Mesenchymal stem cell (in vitro differentiated cells and primary cell): ENCODE measurements at regions not wholly inside any gene's neighbourhood (a gene's known extent, or its start where the extent isn't known, plus 50 kb on each side); places are given as distances from the start of the nearest gene placed in this dataset.
A peak's percentile ranks its signal among the peaks of the same experiment; 100 is the strongest.

Experiments used
- DNase-seq: peaks from one replicate; pipeline ENCODE4 v3.0.0-alpha.2; 2013
- H2AFZ ChIP-seq: one replicate; pipeline ENCODE4 v1.6.1; 2013; ENCODE audit warnings: low read depth, mild to moderate bottlenecking, control low read depth, inconsistent platforms, low read length, moderate library complexity
- H2AK5ac ChIP-seq: 2 replicates; pipeline ENCODE4 v1.6.1; 2013; ENCODE audit warnings: low read length, moderate library complexity, mild to moderate bottlenecking, inconsistent platforms; ENCODE audit not compliant: severe bottlenecking
- H2BK120ac ChIP-seq: one replicate; pipeline ENCODE4 v1.6.1; 2013; ENCODE audit warnings: low read depth, mild to moderate bottlenecking, inconsistent platforms, low read length, moderate library complexity
- H2BK12ac ChIP-seq, 2 experiments: one replicate each; pipeline ENCODE4 v1.6.1; 2013; ENCODE audit warnings: inconsistent platforms in 2 of 2, low read length in 2 of 2, mild to moderate bottlenecking in 2 of 2, moderate library complexity in 2 of 2, control low read depth in 1 of 2
- H2BK15ac ChIP-seq: one replicate; pipeline ENCODE4 v1.6.1; 2013; ENCODE audit warnings: mild to moderate bottlenecking, low read depth, inconsistent platforms; ENCODE audit not compliant: poor library complexity, severe bottlenecking
- H2BK5ac ChIP-seq: 2 replicates; pipeline ENCODE4 v1.6.1; 2013; ENCODE audit warnings: low read depth, mild to moderate bottlenecking, low read length, control low read depth, inconsistent platforms; ENCODE audit not compliant: poor library complexity, severe bottlenecking
- H3K14ac ChIP-seq, 2 experiments: one replicate each; pipeline ENCODE4 v1.6.1; 2013; ENCODE audit warnings: inconsistent platforms in 2 of 2, low read length in 2 of 2, control low read depth in 1 of 2, mild to moderate bottlenecking in 1 of 2, moderate library complexity in 1 of 2
- H3K18ac ChIP-seq, 2 experiments: one replicate each; pipeline ENCODE4 v1.6.1; 2013; ENCODE audit warnings: inconsistent platforms in 2 of 2, low read length in 2 of 2, control low read depth in 1 of 2, low read depth in 1 of 2, mild to moderate bottlenecking in 1 of 2
- H3K23ac ChIP-seq, 2 experiments: one replicate each; pipeline ENCODE4 v1.6.1; 2013; ENCODE audit warnings: inconsistent platforms in 2 of 2, low read length in 2 of 2, mild to moderate bottlenecking in 2 of 2, moderate library complexity in 2 of 2, control low read depth in 1 of 2
- H3K27ac ChIP-seq: 2 replicates; pipeline ENCODE4 v1.5.1; 2013; ENCODE audit warnings: mild to moderate bottlenecking, moderate library complexity, low read length, control low read depth, inconsistent platforms; ENCODE audit not compliant: poor library complexity, severe bottlenecking
- H3K27me3 ChIP-seq, 2 experiments: 2 replicates each; pipeline versions ENCODE4 v1.6.1 to v1.7.0; 2013; ENCODE audit warnings: low read length in 2 of 2, mild to moderate bottlenecking in 2 of 2, moderate library complexity in 2 of 2, control low read depth in 1 of 2, inconsistent platforms in 1 of 2; ENCODE audit not compliant: control insufficient read depth in 1 of 2, insufficient read depth in 1 of 2
- H3K36me3 ChIP-seq, 2 experiments: 2 replicates each; pipeline versions ENCODE4 v1.6.1 to v1.7.0; 2013; ENCODE audit warnings: low read length in 2 of 2, control low read depth in 1 of 2, inconsistent platforms in 1 of 2, low read depth in 1 of 2, mild to moderate bottlenecking in 1 of 2; ENCODE audit not compliant: insufficient read depth in 2 of 2, control insufficient read depth in 1 of 2
- H3K4ac ChIP-seq, 2 experiments: one replicate each; pipeline ENCODE4 v1.6.1; 2013; ENCODE audit warnings: inconsistent platforms in 2 of 2, low read length in 2 of 2, mild to moderate bottlenecking in 2 of 2, moderate library complexity in 2 of 2, control low read depth in 1 of 2, low read depth in 1 of 2
- H3K4me1 ChIP-seq: 2 replicates; pipeline ENCODE4 v1.6.1; 2013; ENCODE audit warnings: low read depth, low read length, control low read depth; ENCODE audit not compliant: control insufficient read depth, insufficient read depth
- H3K4me2 ChIP-seq: 2 replicates; pipeline ENCODE4 v1.6.1; 2013; ENCODE audit warnings: low read length, mild to moderate bottlenecking, inconsistent platforms; ENCODE audit not compliant: poor library complexity, severe bottlenecking
- H3K4me3 ChIP-seq, 2 experiments: 2 replicates each; pipeline versions ENCODE4 v1.5.1 to v1.7.0; 2013; ENCODE audit warnings: low read length in 2 of 2, mild to moderate bottlenecking in 2 of 2, control low read depth in 1 of 2, low read depth in 1 of 2; ENCODE audit not compliant: insufficient read depth in 1 of 2
- H3K79me1 ChIP-seq: replicated peaks from 2 replicates; pipeline ENCODE4 v1.6.1; 2013; ENCODE audit warnings: mild to moderate bottlenecking, control low read depth, low read length, inconsistent platforms; ENCODE audit not compliant: poor library complexity, severe bottlenecking
- H3K9ac ChIP-seq: 2 replicates; pipeline ENCODE4 v1.7.0; 2013; ENCODE audit warnings: mild to moderate bottlenecking, low read length, moderate library complexity
- H3K9me3 ChIP-seq: 2 replicates; pipeline ENCODE4 v1.7.0; 2013; ENCODE audit warnings: mild to moderate bottlenecking, low read length; ENCODE audit not compliant: control insufficient read depth
- H4K8ac ChIP-seq: one replicate; pipeline ENCODE4 v1.6.1; 2013; ENCODE audit warnings: inconsistent platforms, mild to moderate bottlenecking, low read length, moderate library complexity
- H4K91ac ChIP-seq: one replicate; pipeline ENCODE4 v1.6.1; 2013; ENCODE audit warnings: mild to moderate bottlenecking, low read length, inconsistent platforms
- WGBS: methylation state at CpG from one replicate; pipeline ENCODE4 v1.1.7; 2013; ENCODE audit warnings: mixed read lengths; 5-methylcytosine and 5-hydroxymethylcytosine counted together

DNA sequence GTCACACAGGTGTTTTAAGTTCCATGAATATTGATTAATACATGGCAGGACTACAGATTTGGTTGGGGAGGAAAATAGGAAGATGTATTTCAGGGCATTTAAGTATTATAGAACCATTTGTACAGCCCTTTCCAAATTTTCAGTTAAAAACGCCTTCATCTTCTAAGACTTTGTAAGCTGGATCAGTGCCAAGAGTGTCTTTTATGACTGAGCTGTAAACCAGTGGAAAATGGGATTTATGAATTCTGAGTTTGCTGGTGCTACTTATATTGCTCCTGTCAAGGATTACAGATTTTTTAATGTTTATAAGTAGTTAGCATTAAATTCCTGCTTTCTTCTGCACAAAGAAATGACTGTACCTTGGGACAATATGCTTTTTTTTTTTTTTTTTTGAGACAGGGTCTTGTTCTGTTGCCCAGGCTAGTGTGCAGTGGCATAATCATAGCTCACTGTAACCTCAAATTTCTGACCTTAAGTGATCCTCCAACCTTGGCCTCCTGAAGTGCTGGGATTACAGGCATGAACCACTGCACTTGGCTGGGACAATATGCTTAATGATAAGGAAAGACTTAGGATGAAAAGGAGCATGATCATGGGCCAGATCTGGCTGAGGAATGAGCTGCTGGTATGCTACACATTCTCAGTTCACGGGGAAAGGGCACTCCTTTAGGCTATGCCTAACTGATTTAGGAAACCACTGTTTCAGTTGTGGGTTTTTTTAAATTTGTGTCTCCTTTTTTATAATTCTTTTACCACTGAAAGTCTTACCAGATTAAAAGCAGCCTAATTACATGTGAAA lies 113.6 kb upstream of the MTNR1B start:
- Histone ChIP-seq H3K14ac (no peak overlapping the region), H2BK12ac (no peak overlapping the region), H3K27me3 (peaks cover 0 to 7% of the 10 kb centered on the region in 2 experiments), H3K18ac (no peak overlapping the region), H3K79me1 (no peaks in the 10 kb centered on the region), H3K9ac (no peak overlapping the region), H3K23ac (no peak overlapping the region), H3K4me1 (peaks cover 5% of the 10 kb centered on the region), H3K4ac (no peak overlapping the region), H2AK5ac (no peak overlapping the region), H3K4me3 (no peak overlapping the region), H3K4me2 (no peak overlapping the region), H3K9me3 (no peaks in the 10 kb centered on the region), H4K91ac (no peak overlapping the region), H3K36me3 (peaks cover 0 to 2% of the 10 kb centered on the region in 2 experiments), H4K8ac (no peak overlapping the region), H2AFZ (no peak overlapping the region), H2BK15ac (no peak overlapping the region), H3K27ac (no peak overlapping the region), H2BK120ac (no peak overlapping the region), H2BK5ac (no peak overlapping the region)
- no peak for DNase-seq
- WGBS, result 73% methylated on average over 2 of the region's 2 CpGs

DNA sequence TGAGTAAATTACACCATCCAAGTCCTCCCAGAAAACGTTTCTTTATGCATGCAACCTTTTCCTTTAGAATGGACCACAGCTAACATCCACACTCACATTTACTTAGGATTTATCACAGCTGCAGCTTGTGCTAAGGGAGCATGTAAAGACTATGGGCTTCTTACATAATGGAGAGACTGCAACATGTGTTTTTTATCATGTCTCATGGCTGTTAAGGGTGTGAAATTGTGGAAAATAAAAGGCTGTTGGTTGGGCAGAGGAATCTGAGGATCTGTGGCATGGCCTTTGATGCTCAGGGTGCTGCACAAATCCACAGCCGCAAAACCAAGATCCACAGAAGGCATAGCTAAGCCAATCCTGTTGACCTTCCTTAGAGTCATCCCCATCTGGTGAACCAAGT lies 112.0 kb upstream of the MTNR1B start:
- peaks cover 5% of the 10 kb centered on the region for H3K4me1 ChIP-seq
- H2BK5ac ChIP-seq, result no peak overlapping the region
- no peak overlapping the region for H3K18ac ChIP-seq
- no peak overlapping the region for H2BK12ac ChIP-seq
- no peaks in the 10 kb centered on the region for H3K79me1 ChIP-seq
- H3K27me3 ChIP-seq, result peaks cover 0 to 13% of the 10 kb centered on the region in 2 experiments
- 100% methylated on average over 1 of the region's 2 CpGs for WGBS
- peaks cover 0 to 2% of the 10 kb centered on the region in 2 experiments for H3K36me3 ChIP-seq
- no peak overlapping the region for H2AK5ac ChIP-seq
- no peak overlapping the region for H2BK15ac ChIP-seq
- no peak for DNase-seq
- no peak overlapping the region for H4K8ac ChIP-seq
- H3K4ac ChIP-seq, result no peak overlapping the region
- H3K4me2 ChIP-seq, result no peak overlapping the region
- H3K9me3 ChIP-seq, result no peaks in the 10 kb centered on the region
- H2BK120ac ChIP-seq, result no peak overlapping the region
- no peak overlapping the region for H2AFZ ChIP-seq
- H3K9ac ChIP-seq, result no peak overlapping the region
- H3K14ac ChIP-seq, result no peak overlapping the region
- H3K4me3 ChIP-seq, result no peak overlapping the region
- no peak overlapping the region for H3K27ac ChIP-seq
- H3K23ac ChIP-seq, result no peak overlapping the region
- H4K91ac ChIP-seq, result no peak overlapping the region

- no peak for DNase-seq
Observed at GRCh38 chr11:92859156-92859690, 110.2 kb upstream of the MTNR1B start.

DNA sequence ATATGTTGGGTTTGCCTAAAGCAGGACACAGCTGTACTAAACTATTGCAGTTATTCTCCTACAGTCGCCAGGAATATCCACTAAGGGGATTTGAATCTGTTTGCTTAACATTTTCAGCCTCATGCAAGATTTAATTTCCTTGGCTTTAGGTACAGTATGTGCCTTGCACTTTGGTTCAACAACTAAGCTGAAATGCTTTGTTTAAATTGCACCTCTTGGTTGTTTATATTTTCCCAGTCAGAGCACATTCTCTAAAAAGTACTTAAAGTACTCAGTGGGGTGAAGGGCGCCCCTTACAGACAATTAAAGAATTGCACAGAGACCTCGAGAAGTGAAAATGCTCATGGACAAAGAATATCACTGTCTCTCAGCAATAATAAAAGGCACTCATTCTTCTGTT lies 107.8 kb upstream of the MTNR1B start:
- H3K14ac ChIP-seq, result no peak overlapping the region
- H3K79me1 ChIP-seq, result no peaks in the 10 kb centered on the region
- no peak overlapping the region for H3K23ac ChIP-seq
- no peak overlapping the region for H3K9ac ChIP-seq
- no peak overlapping the region for H2AFZ ChIP-seq
- no peaks in the 10 kb centered on the region for H3K9me3 ChIP-seq
- H3K4me2 ChIP-seq, result no peak overlapping the region
- H3K36me3 ChIP-seq, result no peaks in the 10 kb centered on the region
- H3K27ac ChIP-seq, result no peak overlapping the region
- no peak overlapping the region for H3K4me3 ChIP-seq
- H4K8ac ChIP-seq, result no peak overlapping the region
- no peak overlapping the region for H4K91ac ChIP-seq
- no peak overlapping the region for H2BK12ac ChIP-seq
- peak; percentile 12 for DNase-seq
- 30% methylated on average over 3 of the region's 3 CpGs for WGBS
- H2BK5ac ChIP-seq, result no peak overlapping the region
- no peak overlapping the region for H3K18ac ChIP-seq
- H3K4me1 ChIP-seq, result peaks cover 2% of the 10 kb centered on the region
- H2AK5ac ChIP-seq, result no peak overlapping the region
- H2BK120ac ChIP-seq, result no peak overlapping the region
- H3K4ac ChIP-seq, result no peak overlapping the region
- H3K27me3 ChIP-seq, result peaks cover 0 to 9% of the 10 kb centered on the region in 2 experiments
- no peak overlapping the region for H2BK15ac ChIP-seq

More at GRCh38 chr11:92859156-92859690, 110.2 kb upstream of the MTNR1B start:
- Histone ChIP-seq H3K27me3 (peaks cover 0 to 7% of the 10 kb centered on the region in 2 experiments), H3K79me1 (no peaks in the 10 kb centered on the region), H3K4me2 (no peak overlapping the region), H2AK5ac (no peak overlapping the region), H3K36me3 (no peaks in the 10 kb centered on the region), H3K27ac (no peak overlapping the region), H2BK120ac (no peak overlapping the region), H3K4ac (no peak overlapping the region), H2BK12ac (no peak overlapping the region), H2BK15ac (no peak overlapping the region), H3K14ac (no peak overlapping the region), H3K23ac (no peak overlapping the region), H2BK5ac (no peak overlapping the region), H3K18ac (no peak overlapping the region), H2AFZ (no peak overlapping the region), H3K4me1 (peaks cover under 1% of the 10 kb centered on the region), H3K9me3 (no peaks in the 10 kb centered on the region), H4K8ac (no peak overlapping the region), H4K91ac (no peak overlapping the region), H3K9ac (no peak overlapping the region), H3K4me3 (peak overlapping the region in 1 of 2 experiments; percentile 19)
- WGBS, result 85% methylated on average over 7 of the region's 8 CpGs
